Chondrocyte (in vitro differentiated cells): ENCODE measurements at regions not wholly inside any gene's neighbourhood (a gene's known extent, or its start where the extent isn't known, plus 50 kb on each side); places are given as distances from the start of the nearest gene placed in this dataset.

ENCODE experiments used
- DNase-seq: peaks from one replicate; pipeline ENCODE4 v3.0.0; 2021; ENCODE audit warnings: mixed read lengths, low spot score
- H3K27ac Mint-ChIP-seq: one replicate; pipeline ENCODE4 v1.8.0; 2021; ENCODE audit warnings: mild to moderate bottlenecking, moderate library complexity, mixed read lengths; ENCODE audit not compliant: unreplicated experiment
- H3K27me3 Mint-ChIP-seq: 2 replicates; pipeline ENCODE4 v1.8.0; 2021; ENCODE audit warnings: low read depth, mixed read lengths
- H3K36me3 Mint-ChIP-seq: 2 replicates; pipeline ENCODE4 v1.8.0; 2021; ENCODE audit warnings: low read depth, mixed read lengths
- H3K4me1 Mint-ChIP-seq: 2 replicates; pipeline ENCODE4 v1.8.0; 2021; ENCODE audit warnings: low read depth, mild to moderate bottlenecking, mixed read lengths
- H3K4me3 Mint-ChIP-seq: one replicate; pipeline ENCODE4 v1.8.0; 2021; ENCODE audit warnings: mild to moderate bottlenecking, moderate library complexity, mixed read lengths; ENCODE audit not compliant: unreplicated experiment
- H3K9me3 Mint-ChIP-seq: 2 replicates; pipeline ENCODE4 v1.8.0; 2021; ENCODE audit warnings: low read depth, mixed read lengths
- CTCF ChIP-seq: fragments of 200-600 bp; sonication (generic); IDR thresholded peaks from 2 replicates; pipeline ENCODE4 v1.5.0; 2021; ENCODE audit warnings: antibody characterized with exemption, mild to moderate bottlenecking, moderate library complexity

- Mint-ChIP-seq H3K4me3 (no peak overlapping the region), H3K9me3 (no peaks in the 10 kb centered on the region), H3K36me3 (no peaks in the 10 kb centered on the region), H3K27me3 (peaks cover 2% of the 10 kb centered on the region), H3K27ac (peak overlapping the region; percentile 30), H3K4me1 (peaks cover 11% of the 10 kb centered on the region)
- TF ChIP-seq CTCF = no peak
- DNase-seq = no peak
Measured at GRCh38 chr10:111297351-111297848, 220.6 kb downstream of the ADRA2A start.

- no peaks in the 10 kb centered on the region for H3K36me3 Mint-ChIP-seq
- H3K27ac Mint-ChIP-seq = no peak overlapping the region
- no peaks in the 10 kb centered on the region for H3K9me3 Mint-ChIP-seq
- no peak for DNase-seq
- no peak for TF ChIP-seq CTCF
- peaks cover 11% of the 10 kb centered on the region for H3K4me1 Mint-ChIP-seq
- H3K4me3 Mint-ChIP-seq = no peak overlapping the region
- H3K27me3 Mint-ChIP-seq = peaks cover 2% of the 10 kb centered on the region
Measured at GRCh38 chr10:111298031-111298430, 221.2 kb downstream of the ADRA2A start.

GRCh38 chr10:111299037-111299436 is 222.2 kb downstream of the ADRA2A start:
- TF ChIP-seq CTCF = no peak
- Mint-ChIP-seq H3K4me3 (no peak overlapping the region), H3K36me3 (no peaks in the 10 kb centered on the region), H3K27ac (no peak overlapping the region), H3K27me3 (no peaks in the 10 kb centered on the region), H3K9me3 (no peaks in the 10 kb centered on the region), H3K4me1 (peaks cover 11% of the 10 kb centered on the region)
- DNase-seq = no peak

GRCh38 chr10:111303887-111304286 is 227.1 kb downstream of the ADRA2A start:
- no peak for DNase-seq
- no peaks in the 10 kb centered on the region for H3K4me1 Mint-ChIP-seq
- no peak overlapping the region for H3K4me3 Mint-ChIP-seq
- no peaks in the 10 kb centered on the region for H3K36me3 Mint-ChIP-seq
- H3K9me3 Mint-ChIP-seq = no peaks in the 10 kb centered on the region
- TF ChIP-seq CTCF = no peak
- no peaks in the 10 kb centered on the region for H3K27me3 Mint-ChIP-seq
- no peak overlapping the region for H3K27ac Mint-ChIP-seq

- H3K4me3 Mint-ChIP-seq = peak overlapping the region; percentile 56
- TF ChIP-seq CTCF = no peak
- H3K4me1 Mint-ChIP-seq = peaks cover 4% of the 10 kb centered on the region
- no peak overlapping the region for H3K27ac Mint-ChIP-seq
- H3K27me3 Mint-ChIP-seq = peaks cover 5% of the 10 kb centered on the region
- DNase-seq = no peak
- no peaks in the 10 kb centered on the region for H3K36me3 Mint-ChIP-seq
- H3K9me3 Mint-ChIP-seq = peaks cover 14% of the 10 kb centered on the region
Measured at GRCh38 chr10:111316722-111317212, 239.9 kb downstream of the ADRA2A start.
